HCEC 1CT (cell line): ENCODE measurements at regions not wholly inside any gene's neighbourhood (a gene's known extent, or its start where the extent isn't known, plus 50 kb on each side); places are given as distances from the start of the nearest gene placed in this dataset.
"Not testable (repeated sequence)": the region's sequence is repeated elsewhere in the genome, so short reads cannot be mapped to it uniquely, and the experiment has no call there.

ENCODE experiments used
- DNase-seq: peaks from one replicate; pipeline ENCODE4 v3.0.0-alpha.2; 2017

DNA sequence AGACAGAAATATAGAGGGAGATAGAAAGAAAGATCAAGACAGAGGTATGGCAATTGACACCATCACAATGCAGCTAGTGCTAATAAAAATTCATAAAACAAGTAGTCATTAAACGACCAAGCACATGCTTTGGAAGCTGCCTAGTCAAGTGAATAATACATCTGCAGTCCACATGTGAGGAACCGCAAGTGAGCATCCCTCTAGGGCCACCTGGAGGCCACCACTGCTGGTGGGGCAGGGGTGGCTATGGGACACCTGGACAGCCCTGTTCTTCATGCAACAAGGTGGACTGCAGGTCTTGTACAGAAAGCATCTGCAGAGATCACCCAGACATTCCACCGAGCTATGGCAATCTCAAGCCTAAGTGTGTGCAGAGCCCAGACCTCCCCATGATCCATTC, 451.1 kb upstream of the PFKP start:
- no peak for DNase-seq

- no peak for DNase-seq
Measured at GRCh38 chr10:2611603-2612002, 455.7 kb upstream of the PFKP start.

DNA sequence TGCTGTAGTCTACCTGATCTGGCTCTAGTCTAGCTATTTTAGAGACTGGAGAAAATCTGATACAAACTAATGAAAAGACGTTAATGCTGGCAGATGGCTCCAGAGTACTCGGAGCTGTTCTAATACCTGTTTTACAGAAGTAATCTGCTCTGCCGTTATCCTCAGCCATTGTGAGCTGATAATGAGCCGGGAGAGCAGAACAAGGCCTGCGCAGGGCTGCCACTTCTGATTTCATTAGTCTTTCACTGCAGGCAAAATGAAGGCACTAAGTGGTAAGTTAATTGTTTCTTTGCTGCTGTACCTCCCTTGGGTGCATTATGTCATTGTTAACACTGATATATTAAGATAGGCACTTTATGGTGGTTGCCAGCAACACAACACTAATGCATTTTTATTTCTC, 456.4 kb upstream of the PFKP start:
- no peak for DNase-seq

- no peak for DNase-seq
Measured at GRCh38 chr10:2604891-2605290, 462.5 kb upstream of the PFKP start.

DNA sequence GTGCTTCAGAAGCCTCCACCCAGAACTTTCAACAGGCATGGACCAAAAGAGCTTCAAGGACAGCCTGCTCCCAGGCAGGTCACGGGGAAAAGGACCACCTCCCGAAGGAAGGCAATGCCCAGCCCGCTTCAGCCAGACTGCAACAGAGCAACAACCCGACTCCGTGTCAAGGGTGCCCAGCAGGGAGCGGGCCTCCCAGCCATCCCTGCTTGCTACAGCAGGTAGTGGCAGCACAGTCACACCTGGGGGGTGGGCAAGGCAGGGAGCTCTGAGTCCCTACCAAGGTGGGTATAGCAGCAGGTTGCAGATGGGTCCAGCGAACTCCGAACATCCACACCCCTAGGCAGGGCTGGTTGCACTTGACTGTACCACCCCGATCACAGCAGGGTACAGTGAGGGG, 467.8 kb upstream of the PFKP start:
- no peak for DNase-seq

GRCh38 chr10:2592360-2593160, 474.8 kb upstream of the PFKP start:
- DNase-seq, result no peak

- no peak for DNase-seq
Measured at GRCh38 chr10:2589196-2589595, 478.2 kb upstream of the PFKP start.

GRCh38 chr10:2584385-2584784, 483.0 kb upstream of the PFKP start:
- DNase-seq, result no peak

DNA sequence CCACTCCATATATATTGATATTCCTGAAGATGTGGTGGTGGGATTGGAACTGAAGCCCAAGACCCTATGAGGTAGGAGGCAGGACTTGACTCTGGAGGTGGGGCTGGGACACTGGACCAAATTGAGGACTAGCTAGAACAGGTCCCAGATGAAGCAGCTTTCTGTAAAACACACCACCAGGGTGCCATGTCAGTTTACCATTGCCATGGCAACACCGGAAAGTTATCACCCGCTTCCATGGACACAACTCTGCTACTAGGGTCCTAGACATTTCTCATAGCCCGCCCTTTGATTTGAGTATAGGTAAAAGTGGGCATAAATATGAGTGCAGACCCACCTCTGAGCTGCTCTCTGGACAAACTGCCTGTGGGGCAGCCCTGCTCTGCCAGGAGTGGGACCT, 490.5 kb upstream of the PFKP start:
- DNase-seq, result no peak

- no peak for DNase-seq
Measured at GRCh38 chr10:2575460-2575859, 491.9 kb upstream of the PFKP start.

GRCh38 chr10:2572611-2573010, 494.7 kb upstream of the PFKP start:
- no peak for DNase-seq

- no peak for DNase-seq
Measured at GRCh38 chr10:2556883-2557282, 510.5 kb upstream of the PFKP start.

DNA sequence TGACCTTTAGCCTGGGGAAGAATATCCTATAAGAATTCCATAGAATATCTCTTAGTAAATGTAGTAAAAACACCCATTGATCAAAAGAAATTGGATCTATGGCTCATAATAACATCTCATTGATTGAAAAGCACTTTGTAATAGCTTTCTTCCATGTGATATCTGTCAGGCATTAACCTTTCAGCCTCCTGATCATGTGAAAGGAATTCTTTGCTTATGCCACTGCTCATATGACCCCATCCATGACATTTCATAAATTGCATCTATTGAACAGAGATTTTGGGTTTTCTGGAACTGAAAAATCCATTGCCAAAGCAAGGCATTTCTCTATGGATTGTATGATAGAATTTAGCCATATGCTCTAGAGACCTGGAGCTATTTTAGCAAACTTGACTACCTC, 519.3 kb upstream of the PFKP start:
- DNase-seq, result no peak

DNA sequence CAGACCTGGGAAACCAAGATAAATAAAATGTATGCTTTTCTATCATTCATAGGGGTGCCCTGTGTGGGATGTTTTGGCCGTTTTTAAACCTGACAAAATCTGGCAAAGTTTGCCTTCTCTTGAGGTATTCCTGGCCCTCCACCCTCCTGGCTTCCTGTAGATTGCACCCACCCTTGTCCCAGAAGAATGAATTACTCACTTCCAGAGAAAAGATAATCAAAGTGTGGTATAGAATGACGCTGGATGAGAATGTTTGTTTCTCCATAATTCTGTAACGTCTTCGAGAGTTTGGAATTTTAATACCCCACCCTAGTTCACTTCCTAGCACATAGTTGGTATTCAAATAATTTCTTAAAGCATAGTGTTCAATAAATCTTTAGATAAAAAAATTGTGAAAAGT, 519.7 kb upstream of the PFKP start:
- DNase-seq, result no peak

- not testable (repeated sequence) for DNase-seq
Measured at GRCh38 chr10:2546894-2547293, 520.5 kb upstream of the PFKP start.

GRCh38 chr10:2543974-2544373, 523.4 kb upstream of the PFKP start:
- DNase-seq, result no peak

DNA sequence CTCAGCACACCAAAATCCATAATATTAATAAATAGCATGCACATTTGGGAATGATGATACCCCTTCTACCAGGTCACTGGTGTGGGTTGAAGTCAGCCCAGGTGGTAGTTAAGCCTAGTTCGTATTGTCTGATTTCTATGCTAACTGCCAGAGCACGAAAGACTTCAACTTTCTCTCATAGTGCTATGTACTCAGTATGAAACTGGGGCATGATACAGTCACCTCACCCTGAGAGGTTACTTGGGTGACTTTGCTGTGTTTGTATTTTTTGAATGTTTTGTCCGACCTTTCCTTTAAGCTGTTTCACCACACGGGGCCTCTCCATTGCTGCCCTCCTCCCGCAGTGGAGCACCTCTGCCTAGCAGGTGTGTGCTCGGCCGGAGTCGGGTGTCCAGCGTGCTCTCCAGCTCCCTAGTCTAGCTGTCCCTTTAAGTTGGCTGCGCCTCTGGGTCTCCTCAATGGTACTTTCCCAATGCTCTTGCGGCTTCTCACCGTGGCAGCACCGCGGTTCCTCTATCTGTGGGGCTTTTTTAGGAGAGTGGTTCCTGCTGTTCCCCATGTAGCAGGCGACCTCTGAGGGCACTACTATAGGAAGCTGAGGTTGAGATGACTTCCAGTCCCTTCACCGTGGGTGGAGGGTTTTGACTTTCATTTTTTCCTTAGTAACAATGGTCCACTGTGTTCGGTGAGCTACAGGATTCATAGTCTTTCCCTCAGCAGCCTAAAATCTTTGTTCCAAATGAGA, 524.0 kb upstream of the PFKP start:
- DNase-seq, result no peak

DNA sequence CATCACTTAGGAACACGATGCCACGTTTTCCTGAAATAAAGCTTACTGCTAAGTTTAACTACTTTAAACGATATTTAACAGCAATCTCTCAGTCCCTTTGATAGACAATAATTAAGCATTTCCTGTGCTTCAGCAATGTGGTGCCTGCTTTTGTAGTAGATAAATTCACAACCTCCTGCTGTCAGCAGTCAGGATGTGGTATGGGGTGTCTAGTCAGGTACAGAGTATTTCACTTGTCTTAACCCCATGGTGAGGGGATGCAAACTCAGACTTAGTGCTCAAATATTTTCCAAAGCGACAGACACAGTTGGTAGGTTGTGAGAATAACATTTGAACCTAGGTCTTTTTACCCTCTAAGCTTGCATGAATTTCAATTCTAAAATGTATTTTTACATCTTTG, 526.2 kb upstream of the PFKP start:
- no peak for DNase-seq

- no peak for DNase-seq
Measured at GRCh38 chr10:2529945-2530344, 537.4 kb upstream of the PFKP start.

GRCh38 chr10:2525781-2526180, 541.6 kb upstream of the PFKP start:
- no peak for DNase-seq

DNA sequence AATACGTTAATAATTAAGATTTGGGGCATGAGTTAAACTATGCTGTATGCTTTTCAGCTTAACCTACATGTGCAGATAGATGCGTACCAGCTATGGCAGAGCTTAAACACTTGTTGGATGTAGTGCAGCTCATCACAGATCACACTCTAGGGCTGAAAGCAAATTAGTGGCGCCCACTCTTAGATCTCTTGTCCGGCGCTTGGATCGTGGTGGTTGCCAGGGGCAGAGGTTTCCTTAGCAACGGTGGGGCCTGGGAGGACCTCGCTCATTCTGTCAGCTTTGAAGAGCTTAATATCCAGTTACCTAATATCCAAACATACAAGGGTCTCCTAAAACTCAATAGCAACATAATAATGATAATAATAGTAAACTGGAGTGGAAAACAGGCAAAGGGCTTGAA, 548.2 kb upstream of the PFKP start:
- no peak for DNase-seq

GRCh38 chr10:2509081-2509531, 558.2 kb upstream of the PFKP start:
- DNase-seq, result no peak

DNA sequence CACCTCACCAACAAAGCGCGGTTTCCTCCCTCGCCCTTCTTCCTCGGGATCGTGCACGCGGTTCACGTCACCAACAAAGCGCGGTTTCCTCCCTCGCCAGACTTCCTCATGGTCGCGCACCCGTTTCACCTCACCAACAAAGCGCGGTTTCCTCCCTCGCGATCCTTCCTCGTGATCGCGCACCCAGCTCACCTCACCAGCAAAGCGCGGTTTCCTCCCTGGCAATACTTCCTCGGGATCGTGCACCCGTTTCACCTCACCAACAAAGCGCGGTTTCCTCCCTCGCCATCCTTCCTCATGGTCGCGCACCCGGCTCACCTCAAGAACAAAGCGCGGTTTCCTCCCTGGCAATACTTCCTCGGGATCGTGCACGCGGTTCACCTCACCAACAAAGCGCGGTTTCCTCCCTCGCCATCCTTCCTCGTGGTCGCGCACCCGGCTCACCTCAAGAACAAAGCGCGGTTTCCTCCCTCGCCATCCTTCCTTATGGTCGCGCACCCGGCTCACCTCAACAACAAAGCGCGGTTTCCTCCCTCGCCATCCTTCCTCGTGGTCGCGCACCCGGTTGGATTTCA, 565.9 kb upstream of the PFKP start:
- not testable (repeated sequence) for DNase-seq

GRCh38 chr10:2494399-2494798, 572.9 kb upstream of the PFKP start:
- no peak for DNase-seq
